GM23338 (cell line): ENCODE measurements at regions not wholly inside any gene's neighbourhood (a gene's known extent, or its start where the extent isn't known, plus 50 kb on each side); places are given as distances from the start of the nearest gene placed in this dataset.

Experiments
- ATAC-seq: fragments of 200-7000 bp; cut with Tn5 transposase; 3 replicates; pipeline ENCODE4 v1.9.1; 2020
- DNase-seq: peaks from one replicate; pipeline ENCODE4 v3.0.0-alpha.2; 2015; ENCODE audit warnings: low spot score
- H2AFZ ChIP-seq: fragments of 200-600 bp; sonication (generic); 2 replicates; pipeline ENCODE4 v1.8.0; 2016; ENCODE audit warnings: antibody characterized with exemption, mild to moderate bottlenecking, moderate library complexity
- H3F3A ChIP-seq: fragments of 200-600 bp; sonication (generic); replicated peaks from 2 replicates; pipeline ENCODE4 v1.8.0; 2017; ENCODE audit warnings: antibody characterized with exemption, mixed run types, low read depth
- H3K27ac ChIP-seq: fragments of 200-600 bp; sonication (generic); 2 replicates; pipeline ENCODE4 v1.6.1; 2016; ENCODE audit warnings: low read depth
- H3K27me3 ChIP-seq: fragments of 200-600 bp; sonication (generic); 2 replicates; pipeline ENCODE4 v1.8.0; 2016; ENCODE audit warnings: mild to moderate bottlenecking, mixed run types, moderate library complexity; ENCODE audit not compliant: insufficient read depth
- H3K36me3 ChIP-seq: fragments of 200-600 bp; sonication (generic); 2 replicates; pipeline ENCODE4 v1.8.0; 2016; ENCODE audit warnings: mild to moderate bottlenecking; ENCODE audit not compliant: insufficient read depth
- H3K4me1 ChIP-seq: fragments of 200-600 bp; sonication (generic); 2 replicates; pipeline ENCODE4 v1.8.0; 2016; ENCODE audit warnings: mild to moderate bottlenecking, moderate library complexity; ENCODE audit not compliant: insufficient read depth
- H3K4me2 ChIP-seq: fragments of 200-600 bp; sonication (generic); 2 replicates; pipeline ENCODE4 v1.7.1; 2017; ENCODE audit warnings: mixed run types
- H3K4me3 ChIP-seq: fragments of 200-600 bp; sonication (generic); 2 replicates; pipeline ENCODE4 v1.6.1; 2016; ENCODE audit warnings: mixed run types
- H3K79me2 ChIP-seq: fragments of 200-600 bp; sonication (generic); replicated peaks from 2 replicates; pipeline ENCODE4 v1.8.0; 2017; ENCODE audit warnings: mild to moderate bottlenecking; ENCODE audit not compliant: insufficient read depth
- H3K9me2 ChIP-seq: fragments of 200-600 bp; sonication (generic); 2 replicates; pipeline ENCODE4 v1.8.0; 2017; ENCODE audit not compliant: insufficient read depth
- H4K20me1 ChIP-seq: fragments of 200-600 bp; sonication (generic); replicated peaks from 2 replicates; pipeline ENCODE4 v1.8.0; 2017; ENCODE audit warnings: mild to moderate bottlenecking; ENCODE audit not compliant: insufficient read depth
- H3K27ac Mint-ChIP-seq: 2 replicates; pipeline ENCODE4 v1.8.0; 2020; ENCODE audit warnings: inconsistent platforms, mild to moderate bottlenecking, moderate library complexity, mixed read lengths
- H3K27me3 Mint-ChIP-seq: 3 replicates; pipeline ENCODE4 v1.8.0; 2022; ENCODE audit warnings: low read depth, mild to moderate bottlenecking, moderate library complexity, mixed read lengths, inconsistent platforms; ENCODE audit not compliant: insufficient read depth, poor library complexity
- H3K36me3 Mint-ChIP-seq: 3 replicates; pipeline ENCODE4 v1.8.0; 2021; ENCODE audit warnings: low read depth, mild to moderate bottlenecking, inconsistent platforms, moderate library complexity, mixed read lengths
- H3K4me1 Mint-ChIP-seq: 3 replicates; pipeline ENCODE4 v1.8.0; 2020; ENCODE audit warnings: mild to moderate bottlenecking, inconsistent platforms, mixed read lengths
- H3K4me3 Mint-ChIP-seq: 3 replicates; pipeline ENCODE4 v1.8.0; 2021; ENCODE audit warnings: moderate library complexity, mild to moderate bottlenecking, inconsistent platforms, mixed read lengths
- H3K9me3 Mint-ChIP-seq: 3 replicates; pipeline ENCODE4 v1.8.0; 2020; ENCODE audit warnings: moderate library complexity, mild to moderate bottlenecking, inconsistent platforms, mixed read lengths
- CREB1 ChIP-seq: fragments of 250-450 bp; sonication (Bioruptor Pico); IDR thresholded peaks from 2 replicates; pipeline ENCODE4 v1.5.0; 2020; ENCODE audit warnings: low read depth, mild to moderate bottlenecking, moderate library complexity
- EZH2 ChIP-seq: fragments of 200-600 bp; sonication (generic); IDR thresholded peaks from one replicate; pipeline ENCODE4 v1.8.0; 2017; ENCODE audit warnings: antibody characterized with exemption, mild to moderate bottlenecking, low read depth; ENCODE audit not compliant: unreplicated experiment
- JUNB ChIP-seq: IDR thresholded peaks from one replicate; pipeline ENCODE4 v1.6.1; 2016; ENCODE audit warnings: antibody characterized with exemption; ENCODE audit not compliant: unreplicated experiment
- POLR2AphosphoS5 ChIP-seq: IDR thresholded peaks from 2 replicates; pipeline ENCODE4 v1.6.1; 2016; ENCODE audit warnings: antibody characterized with exemption, low read depth
- ZNF114 ChIP-seq: fragments of 250-450 bp; sonication (Bioruptor Pico); IDR thresholded peaks from 2 replicates; pipeline ENCODE4 v1.5.0; 2020; ENCODE audit warnings: mild to moderate bottlenecking, moderate library complexity
- TF ChIP-seq, protein P1 (sequence below), 2 experiments: fragments of 200-600 bp in 1 of 2; sonication (generic) in 1 of 2; conservative IDR thresholded peaks; 2 replicates each; pipeline versions ENCODE4 v1.5.1 to v1.6.1; 2016 to 2017; ENCODE audit warnings: antibody characterized with exemption in 2 of 2, low read depth in 2 of 2, mild to moderate bottlenecking in 2 of 2, moderate library complexity in 1 of 2
- TF ChIP-seq, protein P2 (sequence below): fragments of 250-450 bp; sonication (Bioruptor Pico); IDR thresholded peaks from 2 replicates; pipeline ENCODE4 v1.5.0; 2020; ENCODE audit warnings: mild to moderate bottlenecking, moderate library complexity

DNA sequence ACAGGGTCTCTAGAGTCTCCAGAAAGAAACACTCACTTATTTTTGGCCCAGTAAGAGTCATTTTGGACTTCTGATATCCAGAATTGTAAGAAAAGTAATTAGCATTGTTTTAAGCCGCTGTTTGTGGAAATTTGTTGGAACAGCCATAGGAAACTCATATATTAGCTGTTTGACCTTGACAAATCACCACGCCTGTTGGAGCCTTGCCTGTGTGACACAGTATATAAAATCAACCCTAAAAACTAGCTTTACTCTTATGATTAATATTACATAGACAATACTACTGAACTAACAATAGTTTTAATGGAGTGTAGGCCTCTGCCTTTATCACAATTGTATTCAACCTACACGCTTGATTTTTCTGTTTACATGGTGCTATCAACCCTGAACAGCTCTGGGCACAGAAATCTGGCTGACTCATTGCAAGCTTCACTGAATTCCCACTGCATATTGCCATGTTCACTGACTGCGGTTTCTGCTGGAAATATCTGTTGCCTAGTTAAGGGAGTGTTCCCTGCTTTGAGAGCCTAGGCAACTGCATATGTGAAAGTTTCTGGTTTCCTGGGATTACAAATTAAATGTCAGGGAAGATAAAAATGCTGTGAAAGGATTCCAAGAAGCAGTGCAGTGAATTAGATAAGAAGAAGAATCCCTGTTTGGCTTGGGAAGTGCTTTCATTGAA, 419.5 kb upstream of the DEPDC1 start:
- 0 out of 2 replicates have a peak, but pooled peaks cover 5% of the 10 kb centered on the region for H3K4me1 ChIP-seq
- H3K36me3 ChIP-seq, result no peaks in the 10 kb centered on the region
- ATAC-seq (no peak), DNase-seq (no peak)
- no peak overlapping the region for H3K4me3 ChIP-seq
- no peak overlapping the region for H3K4me2 ChIP-seq
- H3K36me3 Mint-ChIP-seq, result no peaks in the 10 kb centered on the region
- H3K9me3 Mint-ChIP-seq, result no peaks in the 10 kb centered on the region
- H2AFZ ChIP-seq, result 0 out of 2 replicates have a peak overlapping the region, but pooled peaks have one; percentile 6
- no peak overlapping the region for H3K27ac ChIP-seq
- no peaks in the 10 kb centered on the region for H3K79me2 ChIP-seq
- no peak overlapping the region for H3K27ac Mint-ChIP-seq
- no peak overlapping the region for H3K4me3 Mint-ChIP-seq
- H3K4me1 Mint-ChIP-seq, result peaks cover 9% of the 10 kb centered on the region; the same call in 2 of the 3 replicates
- H3K9me2 ChIP-seq, result no peaks in the 10 kb centered on the region
- H4K20me1 ChIP-seq, result no peaks in the 10 kb centered on the region
- H3K27me3 Mint-ChIP-seq, result no peaks in the 10 kb centered on the region
- no peaks in the 10 kb centered on the region for H3F3A ChIP-seq
- H3K27me3 ChIP-seq, result no peaks in the 10 kb centered on the region
- TF ChIP-seq, protein P1, sequence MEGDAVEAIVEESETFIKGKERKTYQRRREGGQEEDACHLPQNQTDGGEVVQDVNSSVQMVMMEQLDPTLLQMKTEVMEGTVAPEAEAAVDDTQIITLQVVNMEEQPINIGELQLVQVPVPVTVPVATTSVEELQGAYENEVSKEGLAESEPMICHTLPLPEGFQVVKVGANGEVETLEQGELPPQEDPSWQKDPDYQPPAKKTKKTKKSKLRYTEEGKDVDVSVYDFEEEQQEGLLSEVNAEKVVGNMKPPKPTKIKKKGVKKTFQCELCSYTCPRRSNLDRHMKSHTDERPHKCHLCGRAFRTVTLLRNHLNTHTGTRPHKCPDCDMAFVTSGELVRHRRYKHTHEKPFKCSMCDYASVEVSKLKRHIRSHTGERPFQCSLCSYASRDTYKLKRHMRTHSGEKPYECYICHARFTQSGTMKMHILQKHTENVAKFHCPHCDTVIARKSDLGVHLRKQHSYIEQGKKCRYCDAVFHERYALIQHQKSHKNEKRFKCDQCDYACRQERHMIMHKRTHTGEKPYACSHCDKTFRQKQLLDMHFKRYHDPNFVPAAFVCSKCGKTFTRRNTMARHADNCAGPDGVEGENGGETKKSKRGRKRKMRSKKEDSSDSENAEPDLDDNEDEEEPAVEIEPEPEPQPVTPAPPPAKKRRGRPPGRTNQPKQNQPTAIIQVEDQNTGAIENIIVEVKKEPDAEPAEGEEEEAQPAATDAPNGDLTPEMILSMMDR (conservative IDR thresholded peaks at IDR 0.05; ENCODE audit: low read depth in 2 of 2), result no peak
- TF ChIP-seq POLR2AphosphoS5, result no peak
- no peak for TF ChIP-seq ZNF114 (CRISPR knock-in tag)
- TF ChIP-seq JUNB, result no peak
- no peak for TF ChIP-seq CREB1 (CRISPR knock-in tag)
- TF ChIP-seq, protein P2, sequence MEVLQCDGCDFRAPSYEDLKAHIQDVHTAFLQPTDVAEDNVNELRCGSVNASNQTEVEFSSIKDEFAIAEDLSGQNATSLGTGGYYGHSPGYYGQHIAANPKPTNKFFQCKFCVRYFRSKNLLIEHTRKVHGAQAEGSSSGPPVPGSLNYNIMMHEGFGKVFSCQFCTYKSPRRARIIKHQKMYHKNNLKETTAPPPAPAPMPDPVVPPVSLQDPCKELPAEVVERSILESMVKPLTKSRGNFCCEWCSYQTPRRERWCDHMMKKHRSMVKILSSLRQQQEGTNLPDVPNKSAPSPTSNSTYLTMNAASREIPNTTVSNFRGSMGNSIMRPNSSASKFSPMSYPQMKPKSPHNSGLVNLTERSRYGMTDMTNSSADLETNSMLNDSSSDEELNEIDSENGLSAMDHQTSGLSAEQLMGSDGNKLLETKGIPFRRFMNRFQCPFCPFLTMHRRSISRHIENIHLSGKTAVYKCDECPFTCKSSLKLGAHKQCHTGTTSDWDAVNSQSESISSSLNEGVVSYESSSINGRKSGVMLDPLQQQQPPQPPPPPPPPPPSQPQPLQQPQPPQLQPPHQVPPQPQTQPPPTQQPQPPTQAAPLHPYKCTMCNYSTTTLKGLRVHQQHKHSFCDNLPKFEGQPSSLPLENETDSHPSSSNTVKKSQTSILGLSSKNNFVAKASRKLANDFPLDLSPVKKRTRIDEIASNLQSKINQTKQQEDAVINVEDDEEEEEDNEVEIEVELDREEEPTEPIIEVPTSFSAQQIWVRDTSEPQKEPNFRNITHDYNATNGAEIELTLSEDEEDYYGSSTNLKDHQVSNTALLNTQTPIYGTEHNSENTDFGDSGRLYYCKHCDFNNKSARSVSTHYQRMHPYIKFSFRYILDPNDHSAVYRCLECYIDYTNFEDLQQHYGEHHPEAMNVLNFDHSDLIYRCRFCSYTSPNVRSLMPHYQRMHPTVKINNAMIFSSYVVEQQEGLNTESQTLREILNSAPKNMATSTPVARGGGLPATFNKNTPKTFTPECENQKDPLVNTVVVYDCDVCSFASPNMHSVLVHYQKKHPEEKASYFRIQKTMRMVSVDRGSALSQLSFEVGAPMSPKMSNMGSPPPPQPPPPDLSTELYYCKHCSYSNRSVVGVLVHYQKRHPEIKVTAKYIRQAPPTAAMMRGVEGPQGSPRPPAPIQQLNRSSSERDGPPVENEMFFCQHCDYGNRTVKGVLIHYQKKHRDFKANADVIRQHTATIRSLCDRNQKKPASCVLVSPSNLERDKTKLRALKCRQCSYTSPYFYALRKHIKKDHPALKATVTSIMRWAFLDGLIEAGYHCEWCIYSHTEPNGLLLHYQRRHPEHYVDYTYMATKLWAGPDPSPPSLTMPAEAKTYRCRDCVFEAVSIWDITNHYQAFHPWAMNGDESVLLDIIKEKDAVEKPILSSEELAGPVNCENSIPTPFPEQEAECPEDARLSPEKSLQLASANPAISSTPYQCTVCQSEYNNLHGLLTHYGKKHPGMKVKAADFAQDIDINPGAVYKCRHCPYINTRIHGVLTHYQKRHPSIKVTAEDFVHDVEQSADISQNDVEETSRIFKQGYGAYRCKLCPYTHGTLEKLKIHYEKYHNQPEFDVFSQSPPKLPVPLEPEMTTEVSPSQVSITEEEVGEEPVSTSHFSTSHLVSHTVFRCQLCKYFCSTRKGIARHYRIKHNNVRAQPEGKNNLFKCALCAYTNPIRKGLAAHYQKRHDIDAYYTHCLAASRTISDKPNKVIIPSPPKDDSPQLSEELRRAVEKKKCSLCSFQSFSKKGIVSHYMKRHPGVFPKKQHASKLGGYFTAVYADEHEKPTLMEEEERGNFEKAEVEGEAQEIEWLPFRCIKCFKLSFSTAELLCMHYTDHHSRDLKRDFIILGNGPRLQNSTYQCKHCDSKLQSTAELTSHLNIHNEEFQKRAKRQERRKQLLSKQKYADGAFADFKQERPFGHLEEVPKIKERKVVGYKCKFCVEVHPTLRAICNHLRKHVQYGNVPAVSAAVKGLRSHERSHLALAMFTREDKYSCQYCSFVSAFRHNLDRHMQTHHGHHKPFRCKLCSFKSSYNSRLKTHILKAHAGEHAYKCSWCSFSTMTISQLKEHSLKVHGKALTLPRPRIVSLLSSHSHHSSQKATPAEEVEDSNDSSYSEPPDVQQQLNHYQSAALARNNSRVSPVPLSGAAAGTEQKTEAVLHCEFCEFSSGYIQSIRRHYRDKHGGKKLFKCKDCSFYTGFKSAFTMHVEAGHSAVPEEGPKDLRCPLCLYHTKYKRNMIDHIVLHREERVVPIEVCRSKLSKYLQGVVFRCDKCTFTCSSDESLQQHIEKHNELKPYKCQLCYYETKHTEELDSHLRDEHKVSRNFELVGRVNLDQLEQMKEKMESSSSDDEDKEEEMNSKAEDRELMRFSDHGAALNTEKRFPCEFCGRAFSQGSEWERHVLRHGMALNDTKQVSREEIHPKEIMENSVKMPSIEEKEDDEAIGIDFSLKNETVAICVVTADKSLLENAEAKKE (CRISPR knock-in tag), result no peak
- TF ChIP-seq EZH2, result no peak
